Kidney epithelial cell (primary cell): ENCODE measurements at regions not wholly inside any gene's neighbourhood (a gene's known extent, or its start where the extent isn't known, plus 50 kb on each side); places are given as distances from the start of the nearest gene placed in this dataset.

Experiments used
- DNase-seq: peaks from one replicate; pipeline ENCODE4 v3.0.0-alpha.2; 2010; ENCODE audit warnings: low read depth
- H3K27me3 ChIP-seq: 2 replicates; pipeline ENCODE4 v1.6.0; 2011; ENCODE audit warnings: low read length; ENCODE audit not compliant: control insufficient read depth, insufficient read depth
- H3K36me3 ChIP-seq: 2 replicates; pipeline ENCODE4 v1.5.1; 2011; ENCODE audit warnings: low read length; ENCODE audit not compliant: control insufficient read depth, insufficient read depth
- H3K4me3 ChIP-seq: 2 replicates; pipeline ENCODE4 v1.5.1; 2011; ENCODE audit warnings: low read depth, mild to moderate bottlenecking, control low read depth, low read length
- CTCF ChIP-seq: IDR thresholded peaks from 2 replicates; pipeline ENCODE4 v1.5.1; 2011; ENCODE audit warnings: mild to moderate bottlenecking, moderate library complexity, low read length, control low read depth, inconsistent platforms; ENCODE audit not compliant: insufficient read depth, poor library complexity, severe bottlenecking

- Histone ChIP-seq H3K36me3 (no peaks in the 10 kb centered on the region), H3K4me3 (no peak overlapping the region), H3K27me3 (no peaks in the 10 kb centered on the region)
- no peak for DNase-seq
- TF ChIP-seq CTCF: no peak
Measured at GRCh38 chr6:56694002-56694401, 51.3 kb upstream of the DST start.

GRCh38 chr6:56693246-56693607 is 50.5 kb upstream of the DST start:
- Histone ChIP-seq H3K27me3 (no peaks in the 10 kb centered on the region), H3K36me3 (no peaks in the 10 kb centered on the region), H3K4me3 (no peak overlapping the region)
- no peak for DNase-seq
- no peak for TF ChIP-seq CTCF

GRCh38 chr6:56692523-56693245 is 50.0 kb upstream of the DST start:
- no peak for DNase-seq
- no peak overlapping the region for H3K4me3 ChIP-seq

More at GRCh38 chr6:56692523-56693245, 50.0 kb upstream of the DST start:
- H3K36me3 ChIP-seq: no peaks in the 10 kb centered on the region
- no peak for TF ChIP-seq CTCF
- H3K27me3 ChIP-seq: no peaks in the 10 kb centered on the region
